Hepatocyte (in vitro differentiated cells): ENCODE measurements at regions not wholly inside any gene's neighbourhood (a gene's known extent, or its start where the extent isn't known, plus 50 kb on each side); places are given as distances from the start of the nearest gene placed in this dataset.
"Not testable (repeated sequence)": the region's sequence is repeated elsewhere in the genome, so short reads cannot be mapped to it uniquely, and the experiment has no call there.

Experiments
- DNase-seq: peaks from one replicate; pipeline ENCODE4 v3.0.0-alpha.2; 2016; ENCODE audit warnings: low spot score
- H2AFZ ChIP-seq: fragments of 200-600 bp; sonication (generic); 2 replicates; pipeline ENCODE4 v1.6.0; 2016; ENCODE audit warnings: antibody characterized with exemption, mild to moderate bottlenecking
- H3K27ac ChIP-seq: fragments of 200-600 bp; sonication (generic); 2 replicates; pipeline ENCODE4 v1.5.1; 2016; ENCODE audit warnings: mild to moderate bottlenecking
- H3K27me3 ChIP-seq: fragments of 200-600 bp; sonication (generic); 2 replicates; pipeline ENCODE4 v1.6.1; 2016
- H3K36me3 ChIP-seq: fragments of 200-600 bp; sonication (generic); replicated peaks from 2 replicates; pipeline ENCODE4 v1.5.1; 2016; ENCODE audit warnings: low read depth; ENCODE audit not compliant: insufficient read depth
- H3K4me1 ChIP-seq: fragments of 200-600 bp; sonication (generic); 2 replicates; pipeline ENCODE4 v1.5.1; 2016; ENCODE audit warnings: mild to moderate bottlenecking, moderate library complexity; ENCODE audit not compliant: insufficient read depth
- H3K4me2 ChIP-seq: fragments of 200-600 bp; sonication (generic); 2 replicates; pipeline ENCODE4 v1.6.0; 2016
- H3K4me3 ChIP-seq: fragments of 200-600 bp; sonication (generic); 2 replicates; pipeline ENCODE4 v1.5.1; 2016; ENCODE audit warnings: mild to moderate bottlenecking
- H3K79me2 ChIP-seq: fragments of 200-600 bp; sonication (generic); 2 replicates; pipeline ENCODE4 v1.6.0; 2017; ENCODE audit warnings: mild to moderate bottlenecking
- H3K9me2 ChIP-seq: fragments of 200-600 bp; sonication (generic); replicated peaks from 2 replicates; pipeline ENCODE4 v1.6.0; 2017; ENCODE audit warnings: mild to moderate bottlenecking; ENCODE audit not compliant: insufficient read depth
- H3K9me3 ChIP-seq: fragments of 200-600 bp; sonication (generic); 2 replicates; pipeline ENCODE4 v1.5.1; 2016; ENCODE audit warnings: low read depth, mild to moderate bottlenecking
- H4K20me1 ChIP-seq: fragments of 200-600 bp; sonication (generic); 2 replicates; pipeline ENCODE4 v1.6.0; 2016; ENCODE audit warnings: mild to moderate bottlenecking; ENCODE audit not compliant: insufficient read depth, poor library complexity, severe bottlenecking
- CTCF ChIP-seq: fragments of 200-600 bp; sonication (generic); IDR thresholded peaks from 2 replicates; pipeline ENCODE4 v1.5.1; 2016; ENCODE audit warnings: antibody characterized with exemption, mild to moderate bottlenecking; ENCODE audit not compliant: poor library complexity
- EZH2 ChIP-seq: fragments of 200-600 bp; sonication (generic); IDR thresholded peaks from 2 replicates; pipeline ENCODE4 v1.6.1; 2016; ENCODE audit warnings: antibody characterized with exemption, mild to moderate bottlenecking, borderline replicate concordance
- EZH2phosphoT487 ChIP-seq: fragments of 200-600 bp; sonication (generic); IDR thresholded peaks from one replicate; pipeline ENCODE4 v1.6.1; 2018; ENCODE audit warnings: antibody characterized with exemption, mild to moderate bottlenecking, low read depth, moderate library complexity; ENCODE audit not compliant: unreplicated experiment, severe bottlenecking
- WGBS: methylation state at CpG from one replicate; pipeline ENCODE4 v1.1.6; 2016; ENCODE audit warnings: low lambda C conversion rate; ENCODE audit errors: missing lambda C conversion rate; 5-methylcytosine and 5-hydroxymethylcytosine counted together

DNA sequence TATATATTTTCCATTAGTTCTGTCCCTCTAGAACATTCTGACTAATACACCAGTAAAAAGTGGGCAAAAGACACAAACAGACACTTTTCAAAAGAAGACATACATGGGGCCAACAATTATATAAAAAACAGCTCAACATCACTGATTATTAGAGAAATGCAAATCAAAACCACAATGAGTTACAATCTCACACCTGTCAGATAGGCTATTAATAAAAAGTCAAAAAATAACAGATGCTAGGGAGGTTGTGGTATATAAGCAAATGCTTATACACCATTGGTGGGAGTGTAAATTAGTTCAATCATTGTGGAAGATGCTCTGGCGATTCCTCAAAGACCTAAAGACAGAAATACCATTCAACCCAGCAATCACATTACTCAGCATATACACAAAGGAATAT, 1707.8 kb downstream of the GRIK2 start:
- Histone ChIP-seq H3K4me2 (no peak overlapping the region), H3K27me3 (no peaks in the 10 kb centered on the region), H3K27ac (no peak overlapping the region), H4K20me1 (no peaks in the 10 kb centered on the region), H3K4me1 (no peaks in the 10 kb centered on the region), H3K79me2 (no peaks in the 10 kb centered on the region), H3K36me3 (no peaks in the 10 kb centered on the region), H3K4me3 (no peak overlapping the region), H2AFZ (no peak overlapping the region), H3K9me2 (no peaks in the 10 kb centered on the region), H3K9me3 (no peaks in the 10 kb centered on the region)
- WGBS: 96% methylated on average over 1 of the region's 1 CpG
- no peak for DNase-seq
- no peak for TF ChIP-seq CTCF
- no peak for TF ChIP-seq EZH2
- TF ChIP-seq EZH2phosphoT487: no peak

DNA sequence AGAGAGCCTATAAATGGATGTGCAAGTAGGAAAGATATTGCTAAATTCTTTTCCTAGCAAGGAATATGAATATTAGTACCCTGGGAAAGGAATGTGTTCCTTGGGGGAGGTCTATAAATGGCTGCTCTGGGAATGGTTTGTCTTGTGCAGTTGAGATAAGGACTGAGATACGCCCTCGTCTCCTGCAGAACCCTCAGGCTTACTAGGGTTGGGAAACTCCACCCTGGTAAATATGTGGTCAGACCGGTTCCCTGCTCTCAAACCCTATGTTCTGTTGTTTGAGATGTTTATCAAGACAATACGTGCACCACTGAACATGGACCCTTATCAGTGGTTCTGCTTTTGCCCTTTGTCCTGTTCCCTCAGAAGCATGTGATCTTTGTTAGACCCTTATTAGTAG, 1698.9 kb downstream of the GRIK2 start:
- H3K9me2 ChIP-seq, H3K36me3 ChIP-seq, H3K27ac ChIP-seq, H3K4me1 ChIP-seq, H3K4me3 ChIP-seq, H3K9me3 ChIP-seq, H4K20me1 ChIP-seq, H3K4me2 ChIP-seq, DNase-seq, H3K27me3 ChIP-seq, H3K79me2 ChIP-seq, H2AFZ ChIP-seq: not testable (repeated sequence)
- WGBS: 81% methylated on average over 4 of the region's 4 CpGs

DNA sequence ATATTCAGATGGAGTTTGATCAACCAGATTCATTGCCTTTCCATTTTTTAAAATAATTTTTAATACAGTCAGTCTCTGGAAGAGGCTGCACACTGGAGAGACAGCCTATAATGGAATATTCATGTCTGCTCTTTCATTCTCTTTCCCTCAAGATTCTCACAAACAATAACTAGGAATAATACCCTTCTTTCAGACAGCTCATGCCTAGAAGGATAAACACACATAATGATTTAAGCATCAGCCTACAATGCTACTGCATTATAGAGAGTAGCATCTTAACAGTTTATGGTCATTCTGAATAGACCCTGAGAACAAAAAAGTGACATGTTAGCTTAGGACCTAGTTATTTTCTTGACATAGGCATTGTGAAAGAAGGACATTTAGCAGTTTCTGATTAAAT, 1692.3 kb downstream of the GRIK2 start:
- Histone ChIP-seq H3K9me2 (no peaks in the 10 kb centered on the region), H3K79me2 (no peaks in the 10 kb centered on the region), H3K27me3 (no peaks in the 10 kb centered on the region), H4K20me1 (no peaks in the 10 kb centered on the region), H3K9me3 (no peaks in the 10 kb centered on the region), H3K4me3 (no peak overlapping the region), H2AFZ (no peak overlapping the region), H3K27ac (no peak overlapping the region), H3K4me1 (no peaks in the 10 kb centered on the region), H3K4me2 (no peak overlapping the region), H3K36me3 (no peaks in the 10 kb centered on the region)
- TF ChIP-seq EZH2 (no peak), CTCF (no peak), EZH2phosphoT487 (no peak)
- no peak for DNase-seq

DNA sequence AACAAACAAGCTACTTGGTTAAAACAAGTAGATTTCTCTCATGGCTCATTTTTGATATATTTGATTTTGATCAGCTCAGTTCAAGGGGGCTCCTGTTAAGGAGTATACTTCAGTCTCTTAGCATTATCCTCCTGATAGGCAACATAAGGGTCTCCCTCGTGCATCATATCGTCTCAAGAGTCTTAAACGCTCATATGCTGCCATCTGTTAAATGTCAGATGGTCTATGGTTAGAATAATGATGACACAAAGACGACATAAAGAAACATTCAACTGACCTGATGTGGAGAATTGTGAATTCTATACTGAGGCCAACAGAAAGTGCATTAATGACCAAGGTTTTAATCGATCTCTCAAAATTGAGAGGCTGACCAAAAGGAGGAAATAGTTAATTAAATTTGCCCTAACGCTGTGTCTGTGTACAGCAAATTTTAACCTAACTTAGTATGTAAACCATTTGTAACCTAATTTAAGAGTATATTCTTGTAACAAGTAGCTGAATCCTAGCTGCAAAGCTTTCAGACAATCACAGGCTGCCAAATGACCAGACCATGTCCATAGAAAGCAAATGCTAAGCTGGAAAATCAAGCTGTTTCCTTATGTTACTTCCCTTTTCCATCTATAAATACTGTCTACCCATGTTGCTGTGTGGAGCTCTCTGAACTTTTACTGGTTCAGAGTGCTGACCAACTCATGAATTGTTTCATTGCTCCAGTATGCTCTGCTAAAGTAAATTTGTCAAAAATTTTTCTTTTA, 1688.5 kb downstream of the GRIK2 start:
- Histone ChIP-seq H4K20me1 (no peaks in the 10 kb centered on the region), H2AFZ (no peak overlapping the region), H3K4me2 (no peak overlapping the region), H3K27ac (no peak overlapping the region), H3K36me3 (no peaks in the 10 kb centered on the region), H3K4me1 (no peaks in the 10 kb centered on the region), H3K4me3 (no peak overlapping the region), H3K9me2 (no peaks in the 10 kb centered on the region), H3K27me3 (no peaks in the 10 kb centered on the region), H3K9me3 (no peaks in the 10 kb centered on the region), H3K79me2 (no peaks in the 10 kb centered on the region)
- TF ChIP-seq EZH2 (no peak), CTCF (no peak), EZH2phosphoT487 (no peak)
- 74% methylated on average over 6 of the region's 6 CpGs for WGBS
- no peak for DNase-seq
